HEK293 (cell line): ENCODE measurements at regions not wholly inside any gene's neighbourhood (a gene's known extent, or its start where the extent isn't known, plus 50 kb on each side); places are given as distances from the start of the nearest gene placed in this dataset.

Experiments
- ATF2 ChIP-seq: fragments of 450-650 bp; formaldehyde crosslinking; IDR thresholded peaks from 2 replicates; pipeline ENCODE4 v1.5.1; 2016; ENCODE audit warnings: missing biosample characterization, missing genetic modification characterization, low read depth
- CTCF ChIP-seq: fragments of 450-650 bp; formaldehyde crosslinking; IDR thresholded peaks from 2 replicates; pipeline ENCODE4 v1.5.1; 2016; ENCODE audit warnings: missing biosample characterization, missing genetic modification characterization
- ELK4 ChIP-seq: IDR thresholded peaks from 2 replicates; pipeline ENCODE4 v1.6.1; 2011; ENCODE audit warnings: mild to moderate bottlenecking, low read depth, low read length, borderline replicate concordance
- IKZF3 ChIP-seq: fragments of 450-650 bp; IDR thresholded peaks from 2 replicates; pipeline ENCODE4 v1.5.0; 2018; ENCODE audit warnings: missing biosample characterization, mild to moderate bottlenecking, missing genetic modification characterization, moderate library complexity
- TCF7L2 ChIP-seq: IDR thresholded peaks from 2 replicates; pipeline ENCODE4 v1.6.1; 2011; ENCODE audit warnings: low read depth, mild to moderate bottlenecking, inconsistent platforms, low read length, moderate library complexity, borderline replicate concordance
- ZBTB21 ChIP-seq: fragments of 450-650 bp; formaldehyde crosslinking; IDR thresholded peaks from 2 replicates; pipeline ENCODE4 v1.5.1; 2017; ENCODE audit warnings: missing biosample characterization, missing genetic modification characterization
- ZBTB6 ChIP-seq: fragments of 450-650 bp; formaldehyde crosslinking; IDR thresholded peaks from 2 replicates; pipeline ENCODE4 v1.5.1; 2017; ENCODE audit warnings: missing biosample characterization, missing genetic modification characterization
- ZNF350 ChIP-seq: fragments of 450-650 bp; formaldehyde crosslinking; IDR thresholded peaks from 2 replicates; pipeline ENCODE4 v1.5.0; 2017; ENCODE audit warnings: missing biosample characterization, mild to moderate bottlenecking, missing genetic modification characterization
- TF ChIP-seq, protein P1 (sequence below): sonication (generic); formaldehyde crosslinking; IDR thresholded peaks from 2 replicates; pipeline ENCODE4 v1.8.1; 2022; ENCODE audit warnings: mild to moderate bottlenecking, moderate library complexity, missing genetic modification reagents

DNA sequence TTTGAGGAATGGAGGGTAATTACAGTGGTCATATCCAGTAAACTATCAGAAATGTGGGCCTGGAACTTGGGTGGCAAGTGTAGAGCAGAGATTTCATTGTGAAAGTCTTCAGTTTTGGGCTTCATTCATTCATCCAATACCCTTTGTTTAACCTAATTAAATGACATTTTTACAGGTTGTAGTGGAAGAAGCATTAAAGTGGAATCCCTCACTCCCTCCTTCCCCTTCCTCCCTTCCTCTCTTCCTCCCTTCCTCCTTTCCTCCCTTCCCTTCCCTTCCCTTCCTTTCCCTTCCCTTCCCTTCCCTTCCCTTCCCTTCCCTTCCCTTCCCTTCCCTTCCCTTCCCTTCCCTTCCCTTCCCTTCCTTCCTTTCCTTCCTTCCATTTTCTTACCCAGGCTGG lies 219.3 kb downstream of the PDCD6IP start:
- TF ChIP-seq ZBTB6 (tag by site-specific recombination) (no peak), IKZF3 (tag by site-specific recombination) (no peak), ZBTB21 (tag by site-specific recombination) (no peak), CTCF (tag by site-specific recombination) (no peak), ELK4 (no peak), ATF2 (tag by site-specific recombination) (no peak), ZNF350 (tag by site-specific recombination) (no peak), TCF7L2 (no peak)
- TF ChIP-seq, protein P1, sequence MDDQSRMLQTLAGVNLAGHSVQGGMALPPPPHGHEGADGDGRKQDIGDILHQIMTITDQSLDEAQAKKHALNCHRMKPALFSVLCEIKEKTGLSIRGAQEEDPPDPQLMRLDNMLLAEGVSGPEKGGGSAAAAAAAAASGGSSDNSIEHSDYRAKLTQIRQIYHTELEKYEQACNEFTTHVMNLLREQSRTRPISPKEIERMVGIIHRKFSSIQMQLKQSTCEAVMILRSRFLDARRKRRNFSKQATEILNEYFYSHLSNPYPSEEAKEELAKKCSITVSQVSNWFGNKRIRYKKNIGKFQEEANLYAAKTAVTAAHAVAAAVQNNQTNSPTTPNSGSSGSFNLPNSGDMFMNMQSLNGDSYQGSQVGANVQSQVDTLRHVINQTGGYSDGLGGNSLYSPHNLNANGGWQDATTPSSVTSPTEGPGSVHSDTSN, result no peak
